Stimulated activated CD8-positive, alpha-beta memory T cell treated with anti-CD3 and anti-CD28 coated beads, Interleukin-4, amount 100 ng/mL, for 48 hours (primary cell): ENCODE measurements at regions not wholly inside any gene's neighbourhood (a gene's known extent, or its start where the extent isn't known, plus 50 kb on each side); places are given as distances from the start of the nearest gene placed in this dataset.

Experiments used
- DNase-seq: peaks from one replicate; pipeline ENCODE4 v3.0.0-alpha.2; 2020

- no peak for DNase-seq
These were observed 863.9 kb downstream of the MCTP2 start for GRCh38 chr15:95095250-95095649.

- DNase-seq = no peak
These were observed 865.3 kb downstream of the MCTP2 start for GRCh38 chr15:95096651-95097050.

GRCh38 chr15:95097361-95097760 lies 866.0 kb downstream of the MCTP2 start:
- DNase-seq = no peak

GRCh38 chr15:95105229-95105628 lies 873.9 kb downstream of the MCTP2 start:
- no peak for DNase-seq

- no peak for DNase-seq
These were observed 875.4 kb downstream of the MCTP2 start for GRCh38 chr15:95106801-95107200.

GRCh38 chr15:95108673-95109072 lies 877.3 kb downstream of the MCTP2 start:
- no peak for DNase-seq

GRCh38 chr15:95111969-95112368 lies 880.6 kb downstream of the MCTP2 start:
- DNase-seq = no peak

GRCh38 chr15:95113041-95113440 lies 881.7 kb downstream of the MCTP2 start:
- no peak for DNase-seq

- no peak for DNase-seq
These were observed 887.8 kb downstream of the MCTP2 start for GRCh38 chr15:95119041-95119610.

GRCh38 chr15:95120595-95120994 lies 889.2 kb downstream of the MCTP2 start:
- DNase-seq = no peak

- no peak for DNase-seq
These were observed 889.8 kb downstream of the MCTP2 start for GRCh38 chr15:95121191-95121590.

GRCh38 chr15:95125803-95126202 lies 894.4 kb downstream of the MCTP2 start:
- DNase-seq = no peak

GRCh38 chr15:95127356-95127755 lies 896.0 kb downstream of the MCTP2 start:
- DNase-seq = no peak

GRCh38 chr15:95129574-95129973 lies 898.2 kb downstream of the MCTP2 start:
- DNase-seq = no peak

- DNase-seq = no peak
These were observed 899.8 kb downstream of the MCTP2 start for GRCh38 chr15:95131131-95131556.

GRCh38 chr15:95132774-95133173 lies 901.4 kb downstream of the MCTP2 start:
- DNase-seq = no peak

- DNase-seq = no peak
These were observed 903.2 kb downstream of the MCTP2 start for GRCh38 chr15:95134431-95135110.

- no peak for DNase-seq
These were observed 907.4 kb downstream of the MCTP2 start for GRCh38 chr15:95138604-95139270.

GRCh38 chr15:95141486-95141885 lies 910.1 kb downstream of the MCTP2 start:
- no peak for DNase-seq

GRCh38 chr15:95142531-95142930 lies 911.2 kb downstream of the MCTP2 start:
- no peak for DNase-seq

- DNase-seq = no peak
These were observed 915.1 kb downstream of the MCTP2 start for GRCh38 chr15:95146481-95146880.

GRCh38 chr15:95148183-95148582 lies 916.8 kb downstream of the MCTP2 start:
- no peak for DNase-seq

- no peak for DNase-seq
These were observed 917.7 kb downstream of the MCTP2 start for GRCh38 chr15:95149036-95149435.

- no peak for DNase-seq
These were observed 918.4 kb downstream of the MCTP2 start for GRCh38 chr15:95149771-95150170.
